Osteoblast (primary cell): ENCODE measurements at regions not wholly inside any gene's neighbourhood (a gene's known extent, or its start where the extent isn't known, plus 50 kb on each side); places are given as distances from the start of the nearest gene placed in this dataset.

Experiments used
- DNase-seq: peaks from one replicate; pipeline ENCODE4 v3.0.0; 2011; ENCODE audit warnings: low spot score, mixed read lengths; ENCODE audit not compliant: insufficient read length; ENCODE audit errors: missing footprints
- H2AFZ ChIP-seq: 2 replicates; pipeline ENCODE4 v1.6.0; 2011; ENCODE audit warnings: mild to moderate bottlenecking, low read length
- H3K27ac ChIP-seq: 2 replicates; pipeline ENCODE4 v1.5.1; 2011; ENCODE audit warnings: mild to moderate bottlenecking, low read depth, low read length, moderate library complexity
- H3K27me3 ChIP-seq: 2 replicates; pipeline ENCODE4 v1.6.0; 2012; ENCODE audit warnings: mild to moderate bottlenecking, control low read depth, inconsistent platforms, low read length, moderate library complexity; ENCODE audit not compliant: insufficient read depth
- H3K36me3 ChIP-seq: 2 replicates; pipeline ENCODE4 v1.5.1; 2011; ENCODE audit warnings: mild to moderate bottlenecking, low read length, control low read depth, moderate library complexity; ENCODE audit not compliant: insufficient read depth
- H3K4me1 ChIP-seq: 2 replicates; pipeline ENCODE4 v1.5.1; 2011; ENCODE audit warnings: mild to moderate bottlenecking, low read length, control low read depth, moderate library complexity; ENCODE audit not compliant: insufficient read depth
- H3K4me2 ChIP-seq: 2 replicates; pipeline ENCODE4 v1.6.0; 2011; ENCODE audit warnings: mild to moderate bottlenecking, low read length; ENCODE audit not compliant: insufficient read depth
- H3K4me3 ChIP-seq: fragments of 200-600 bp; sonication (generic); 3 replicates; pipeline ENCODE4 v1.5.1; 2012; ENCODE audit warnings: mild to moderate bottlenecking, low read length, inconsistent platforms; ENCODE audit not compliant: insufficient read depth
- H3K79me2 ChIP-seq: 2 replicates; pipeline ENCODE4 v1.6.0; 2012; ENCODE audit warnings: mild to moderate bottlenecking, low read length, control low read depth, inconsistent platforms; ENCODE audit not compliant: insufficient read depth
- H3K9me3 ChIP-seq: 2 replicates; pipeline ENCODE4 v1.5.1; 2011; ENCODE audit warnings: low read depth, low read length, control low read depth
- H4K20me1 ChIP-seq: 2 replicates; pipeline ENCODE4 v1.6.0; 2012; ENCODE audit warnings: mild to moderate bottlenecking, low read length, control low read depth; ENCODE audit not compliant: insufficient read depth
- TF ChIP-seq, protein P1 (sequence below): IDR thresholded peaks from 2 replicates; pipeline ENCODE4 v1.5.1; 2011; ENCODE audit warnings: mild to moderate bottlenecking, low read depth, low read length, moderate library complexity; ENCODE audit errors: extremely low read depth

DNA sequence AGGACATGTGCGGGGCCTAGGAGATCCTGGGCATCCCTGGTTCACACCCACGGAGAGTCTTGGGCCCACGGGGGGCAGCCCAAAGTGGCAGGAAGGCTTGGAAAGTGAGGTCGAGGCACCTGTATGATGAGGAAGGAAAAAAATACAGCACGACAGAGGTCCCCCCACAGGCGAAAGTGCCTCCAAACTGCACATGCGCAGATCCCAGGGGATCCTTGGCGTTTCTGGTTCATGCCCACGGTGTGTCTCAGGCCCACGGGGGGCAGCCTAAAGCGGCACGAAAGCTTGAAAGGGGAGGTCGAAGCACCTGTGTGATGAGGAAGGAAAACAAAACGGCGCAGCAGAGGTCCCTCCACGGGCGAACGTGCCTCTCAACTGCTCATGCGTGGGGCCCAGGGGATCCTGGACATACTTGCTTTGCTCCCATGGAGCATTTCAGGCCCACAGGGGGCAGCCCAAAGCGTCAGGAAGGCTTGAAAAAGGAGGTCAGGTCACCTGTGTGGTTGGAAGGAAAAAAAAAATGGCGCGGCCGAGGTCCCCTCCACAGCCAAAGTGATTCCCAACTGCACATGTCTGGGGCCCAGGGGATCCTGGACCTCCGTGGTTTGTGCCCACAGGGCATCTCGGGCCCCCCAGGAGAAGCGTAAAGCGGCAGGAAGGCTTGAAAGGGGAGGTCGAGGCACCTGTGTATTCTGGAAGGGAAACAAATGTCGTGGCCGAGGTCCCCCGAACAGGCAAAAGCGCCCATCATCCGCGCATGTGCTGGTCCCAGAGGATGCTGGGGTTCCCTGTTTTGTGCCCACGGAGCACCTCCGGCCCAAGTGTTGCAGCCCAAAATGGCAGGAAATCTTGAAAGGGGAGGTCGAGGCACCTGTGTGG is 582.6 kb downstream of the ALG10 start:
- H3K27me3 ChIP-seq, result no peaks in the 10 kb centered on the region
- H3K9me3 ChIP-seq, result no peaks in the 10 kb centered on the region
- no peak overlapping the region for H3K4me2 ChIP-seq
- no peak overlapping the region for H3K4me3 ChIP-seq
- H3K36me3 ChIP-seq, result no peaks in the 10 kb centered on the region
- no peaks in the 10 kb centered on the region for H3K79me2 ChIP-seq
- TF ChIP-seq, protein P1, sequence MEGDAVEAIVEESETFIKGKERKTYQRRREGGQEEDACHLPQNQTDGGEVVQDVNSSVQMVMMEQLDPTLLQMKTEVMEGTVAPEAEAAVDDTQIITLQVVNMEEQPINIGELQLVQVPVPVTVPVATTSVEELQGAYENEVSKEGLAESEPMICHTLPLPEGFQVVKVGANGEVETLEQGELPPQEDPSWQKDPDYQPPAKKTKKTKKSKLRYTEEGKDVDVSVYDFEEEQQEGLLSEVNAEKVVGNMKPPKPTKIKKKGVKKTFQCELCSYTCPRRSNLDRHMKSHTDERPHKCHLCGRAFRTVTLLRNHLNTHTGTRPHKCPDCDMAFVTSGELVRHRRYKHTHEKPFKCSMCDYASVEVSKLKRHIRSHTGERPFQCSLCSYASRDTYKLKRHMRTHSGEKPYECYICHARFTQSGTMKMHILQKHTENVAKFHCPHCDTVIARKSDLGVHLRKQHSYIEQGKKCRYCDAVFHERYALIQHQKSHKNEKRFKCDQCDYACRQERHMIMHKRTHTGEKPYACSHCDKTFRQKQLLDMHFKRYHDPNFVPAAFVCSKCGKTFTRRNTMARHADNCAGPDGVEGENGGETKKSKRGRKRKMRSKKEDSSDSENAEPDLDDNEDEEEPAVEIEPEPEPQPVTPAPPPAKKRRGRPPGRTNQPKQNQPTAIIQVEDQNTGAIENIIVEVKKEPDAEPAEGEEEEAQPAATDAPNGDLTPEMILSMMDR, result no peak
- no peak overlapping the region for H2AFZ ChIP-seq
- H3K4me1 ChIP-seq, result no peaks in the 10 kb centered on the region
- H3K27ac ChIP-seq, result no peak overlapping the region
- no peaks in the 10 kb centered on the region for H4K20me1 ChIP-seq
- no peak for DNase-seq

DNA sequence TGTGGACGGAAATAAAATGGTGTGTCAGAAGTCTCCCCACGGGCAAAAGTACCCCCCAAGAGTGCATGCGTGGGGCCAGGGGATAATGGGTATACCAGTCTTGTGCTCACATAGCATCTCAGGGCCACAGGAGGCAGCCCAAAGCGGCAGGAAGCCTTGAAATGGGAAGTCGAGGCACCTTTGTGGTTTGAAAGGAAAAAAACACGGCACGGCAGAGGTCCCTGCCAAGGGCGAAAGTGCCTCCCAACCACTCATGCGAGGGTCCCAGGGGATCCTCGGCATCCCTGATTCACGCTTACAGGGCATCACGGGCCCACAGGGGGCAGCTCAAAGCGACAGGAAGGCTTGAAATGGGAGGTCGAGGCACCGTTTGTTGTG is 583.2 kb downstream of the ALG10 start:
- H3K4me2 ChIP-seq, result no peak overlapping the region
- DNase-seq, result no peak
- H2AFZ ChIP-seq, result no peak overlapping the region
- no peaks in the 10 kb centered on the region for H4K20me1 ChIP-seq
- H3K4me3 ChIP-seq, result no peak overlapping the region
- no peaks in the 10 kb centered on the region for H3K79me2 ChIP-seq
- no peaks in the 10 kb centered on the region for H3K27me3 ChIP-seq
- no peaks in the 10 kb centered on the region for H3K36me3 ChIP-seq
- H3K9me3 ChIP-seq, result no peaks in the 10 kb centered on the region
- TF ChIP-seq, protein P1, result no peak
- H3K27ac ChIP-seq, result no peak overlapping the region
- H3K4me1 ChIP-seq, result no peaks in the 10 kb centered on the region

GRCh38 chr12:34605955-34606748 is 583.9 kb downstream of the ALG10 start:
- no peak overlapping the region for H2AFZ ChIP-seq

More at GRCh38 chr12:34605955-34606748, 583.9 kb downstream of the ALG10 start:
- TF ChIP-seq, protein P1, result no peak
- no peaks in the 10 kb centered on the region for H3K36me3 ChIP-seq
- no peaks in the 10 kb centered on the region for H3K9me3 ChIP-seq
- H3K4me3 ChIP-seq, result no peak overlapping the region
- H3K27ac ChIP-seq, result no peak overlapping the region
- no peak overlapping the region for H3K4me2 ChIP-seq
- H3K79me2 ChIP-seq, result no peaks in the 10 kb centered on the region
- H4K20me1 ChIP-seq, result no peaks in the 10 kb centered on the region
- no peaks in the 10 kb centered on the region for H3K4me1 ChIP-seq
- no peaks in the 10 kb centered on the region for H3K27me3 ChIP-seq
- DNase-seq, result peak; percentile 58
